ENCODE measurements at regions not wholly inside any gene's neighbourhood (a gene's known extent, or its start where the extent isn't known, plus 50 kb on each side); places are given as distances from the start of the nearest gene placed in this dataset.

GRCh38 chrX:26606971-26607370 is 391.0 kb downstream of the MAGEB5 start:
- TF ChIP-seq CTCF (IDR thresholded peaks at IDR 0.05; ENCODE audit: poor library complexity) (no peak), EZH2 (IDR thresholded peaks at IDR 0.05; ENCODE audit: borderline replicate concordance) (no peak)
